WTC11 (cell line): ENCODE measurements at regions not wholly inside any gene's neighbourhood (a gene's known extent, or its start where the extent isn't known, plus 50 kb on each side); places are given as distances from the start of the nearest gene placed in this dataset.
A peak's percentile ranks its signal among the peaks of the same experiment; 100 is the strongest.

Experiments
- ATF1 ChIP-seq: sonication (generic); formaldehyde crosslinking; IDR thresholded peaks from 2 replicates; pipeline ENCODE4 v1.8.1; 2023; ENCODE audit warnings: mild to moderate bottlenecking, moderate library complexity, missing genetic modification reagents
- ATF2 ChIP-seq: sonication (generic); formaldehyde crosslinking; IDR thresholded peaks from 2 replicates; pipeline ENCODE4 v1.8.1; 2022; ENCODE audit warnings: low read depth, missing genetic modification reagents, borderline replicate concordance
- CDX4 ChIP-seq: fragments of 250-450 bp; sonication (Bioruptor Pico); IDR thresholded peaks from 2 replicates; pipeline ENCODE4 v1.9.0; 2021; ENCODE audit warnings: moderate library complexity, mild to moderate bottlenecking, inconsistent platforms, borderline replicate concordance
- CREB1 ChIP-seq: sonication (generic); formaldehyde crosslinking; IDR thresholded peaks from 2 replicates; pipeline ENCODE4 v1.8.0; 2023; ENCODE audit warnings: mild to moderate bottlenecking, missing genetic modification reagents
- EMX1 ChIP-seq: fragments of 250-450 bp; sonication (Bioruptor Pico); IDR thresholded peaks from 2 replicates; pipeline ENCODE4 v1.8.0; 2021; ENCODE audit warnings: mild to moderate bottlenecking
- FOXJ3 ChIP-seq: sonication (generic); formaldehyde crosslinking; IDR thresholded peaks from 2 replicates; pipeline ENCODE4 v1.9.0; 2021; ENCODE audit warnings: missing genetic modification reagents, mild to moderate bottlenecking, borderline replicate concordance
- FOXP4 ChIP-seq: sonication (generic); formaldehyde crosslinking; IDR thresholded peaks from 2 replicates; pipeline ENCODE4 v1.8.0; 2022; ENCODE audit warnings: mild to moderate bottlenecking, missing genetic modification reagents
- GRHL2 ChIP-seq: fragments of 250-450 bp; sonication (Bioruptor Pico); IDR thresholded peaks from 2 replicates; pipeline ENCODE4 v1.8.0; 2022; ENCODE audit warnings: mild to moderate bottlenecking, moderate library complexity; ENCODE audit not compliant: insufficient replicate concordance, severe bottlenecking
- IRF2 ChIP-seq: sonication (generic); formaldehyde crosslinking; IDR thresholded peaks from 2 replicates; pipeline ENCODE4 v1.8.0; 2022; ENCODE audit warnings: low read depth, missing genetic modification reagents, borderline replicate concordance
- MLX ChIP-seq: sonication (generic); formaldehyde crosslinking; IDR thresholded peaks from 2 replicates; pipeline ENCODE4 v1.8.1; 2023; ENCODE audit warnings: mild to moderate bottlenecking, missing genetic modification reagents, moderate library complexity
- NFATC4 ChIP-seq: fragments of 250-450 bp; sonication (Bioruptor Pico); IDR thresholded peaks from 2 replicates; pipeline ENCODE4 v1.9.0; 2021; ENCODE audit warnings: mild to moderate bottlenecking
- NFE2L1 ChIP-seq: sonication (generic); formaldehyde crosslinking; IDR thresholded peaks from 2 replicates; pipeline ENCODE4 v1.8.1; 2023; ENCODE audit warnings: missing genetic modification reagents
- NR1H2 ChIP-seq: sonication (generic); formaldehyde crosslinking; IDR thresholded peaks from 2 replicates; pipeline ENCODE4 v1.9.0; 2021; ENCODE audit warnings: mild to moderate bottlenecking, moderate library complexity, missing genetic modification reagents
- PRDM15 ChIP-seq: sonication (generic); formaldehyde crosslinking; IDR thresholded peaks from 2 replicates; pipeline ENCODE4 v1.8.0; 2022; ENCODE audit warnings: missing genetic modification reagents
- RELA ChIP-seq: sonication (generic); formaldehyde crosslinking; IDR thresholded peaks from 2 replicates; pipeline ENCODE4 v1.8.1; 2022; ENCODE audit warnings: missing genetic modification reagents, mild to moderate bottlenecking, borderline replicate concordance
- SOX15 ChIP-seq: fragments of 250-450 bp; sonication (Bioruptor Pico); IDR thresholded peaks from 2 replicates; pipeline ENCODE4 v1.9.0; 2021; ENCODE audit warnings: mild to moderate bottlenecking
- STAT6 ChIP-seq: sonication (generic); formaldehyde crosslinking; conservative IDR thresholded peaks from 2 replicates; pipeline ENCODE4 v1.8.1; 2023; ENCODE audit warnings: mild to moderate bottlenecking, low read depth, missing genetic modification reagents, moderate library complexity
- USF1 ChIP-seq: sonication (generic); formaldehyde crosslinking; IDR thresholded peaks from 2 replicates; pipeline ENCODE4 v1.8.0; 2022; ENCODE audit warnings: mild to moderate bottlenecking, missing genetic modification reagents
- ZNF138 ChIP-seq: sonication (generic); formaldehyde crosslinking; conservative IDR thresholded peaks from 2 replicates; pipeline ENCODE4 v1.8.1; 2022; ENCODE audit warnings: mild to moderate bottlenecking, moderate library complexity, missing genetic modification reagents
- ZNF281 ChIP-seq: sonication (generic); formaldehyde crosslinking; IDR thresholded peaks from 2 replicates; pipeline ENCODE4 v1.8.0; 2023; ENCODE audit warnings: mild to moderate bottlenecking, missing genetic modification reagents

GRCh38 chrX:125382148-125382628 is 62.5 kb downstream of the TEX13C start (continued):
- TF ChIP-seq FOXJ3 (CRISPR knock-in tag) = no peak
- no peak for TF ChIP-seq ZNF138
- TF ChIP-seq USF1 (CRISPR knock-in tag) = peak; percentile 50; the same call in 1 of the 2 replicates
- no peak for TF ChIP-seq NFE2L1 (CRISPR knock-in tag)
- peak; percentile 89 for TF ChIP-seq NFATC4 (CRISPR knock-in tag)
- TF ChIP-seq FOXP4 = no peak
- no peak for TF ChIP-seq ZNF281 (CRISPR knock-in tag)
- TF ChIP-seq SOX15 (CRISPR knock-in tag) = no peak
- TF ChIP-seq STAT6 (CRISPR knock-in tag) = no peak
- TF ChIP-seq NR1H2 = no peak
- no peak for TF ChIP-seq CDX4 (CRISPR knock-in tag)
- TF ChIP-seq ATF1 (CRISPR knock-in tag) = no peak
- TF ChIP-seq IRF2 (CRISPR knock-in tag) = no peak
- TF ChIP-seq EMX1 (CRISPR knock-in tag) = peak; percentile 95; the same call in 1 of the 2 replicates
- no peak for TF ChIP-seq RELA (CRISPR knock-in tag)
- TF ChIP-seq CREB1 (CRISPR knock-in tag) = no peak
- no peak for TF ChIP-seq MLX (CRISPR knock-in tag)
- TF ChIP-seq GRHL2 (CRISPR knock-in tag) = no peak
- TF ChIP-seq ATF2 (CRISPR knock-in tag) = no peak
- TF ChIP-seq PRDM15 (CRISPR knock-in tag) = no peak
